NB4 (cell line): ENCODE measurements at regions not wholly inside any gene's neighbourhood (a gene's known extent, or its start where the extent isn't known, plus 50 kb on each side); places are given as distances from the start of the nearest gene placed in this dataset.

Experiments used
- DNase-seq: peaks from one replicate; pipeline ENCODE4 v3.0.0; 2010; ENCODE audit warnings: low read depth
- H3K4me3 ChIP-seq: one replicate; pipeline ENCODE4 v1.5.1; 2011; ENCODE audit warnings: mild to moderate bottlenecking, low read depth, low read length, moderate library complexity
- CTCF ChIP-seq: IDR thresholded peaks from one replicate; pipeline ENCODE4 v1.5.1; 2012; ENCODE audit warnings: low read depth, low read length
- MYC ChIP-seq: IDR thresholded peaks from 2 replicates; pipeline ENCODE4 v1.6.1; 2011; ENCODE audit warnings: low read depth, low read length
- POLR2A ChIP-seq: IDR thresholded peaks from 2 replicates; pipeline ENCODE4 v1.6.1; 2011; ENCODE audit warnings: mild to moderate bottlenecking; ENCODE audit not compliant: insufficient read length; ENCODE audit errors: extremely low read depth
- TF ChIP-seq, protein P1 (sequence below): IDR thresholded peaks from 2 replicates; pipeline ENCODE4 v1.6.1; 2011; ENCODE audit warnings: low read depth, low read length

GRCh38 chr2:136395582-136395981, 277.6 kb upstream of the CXCR4 start:
- TF ChIP-seq POLR2A = no peak
- TF ChIP-seq, protein P1, sequence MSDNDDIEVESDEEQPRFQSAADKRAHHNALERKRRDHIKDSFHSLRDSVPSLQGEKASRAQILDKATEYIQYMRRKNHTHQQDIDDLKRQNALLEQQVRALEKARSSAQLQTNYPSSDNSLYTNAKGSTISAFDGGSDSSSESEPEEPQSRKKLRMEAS = no peak
- no peak for TF ChIP-seq CTCF
- no peak for TF ChIP-seq MYC

DNA sequence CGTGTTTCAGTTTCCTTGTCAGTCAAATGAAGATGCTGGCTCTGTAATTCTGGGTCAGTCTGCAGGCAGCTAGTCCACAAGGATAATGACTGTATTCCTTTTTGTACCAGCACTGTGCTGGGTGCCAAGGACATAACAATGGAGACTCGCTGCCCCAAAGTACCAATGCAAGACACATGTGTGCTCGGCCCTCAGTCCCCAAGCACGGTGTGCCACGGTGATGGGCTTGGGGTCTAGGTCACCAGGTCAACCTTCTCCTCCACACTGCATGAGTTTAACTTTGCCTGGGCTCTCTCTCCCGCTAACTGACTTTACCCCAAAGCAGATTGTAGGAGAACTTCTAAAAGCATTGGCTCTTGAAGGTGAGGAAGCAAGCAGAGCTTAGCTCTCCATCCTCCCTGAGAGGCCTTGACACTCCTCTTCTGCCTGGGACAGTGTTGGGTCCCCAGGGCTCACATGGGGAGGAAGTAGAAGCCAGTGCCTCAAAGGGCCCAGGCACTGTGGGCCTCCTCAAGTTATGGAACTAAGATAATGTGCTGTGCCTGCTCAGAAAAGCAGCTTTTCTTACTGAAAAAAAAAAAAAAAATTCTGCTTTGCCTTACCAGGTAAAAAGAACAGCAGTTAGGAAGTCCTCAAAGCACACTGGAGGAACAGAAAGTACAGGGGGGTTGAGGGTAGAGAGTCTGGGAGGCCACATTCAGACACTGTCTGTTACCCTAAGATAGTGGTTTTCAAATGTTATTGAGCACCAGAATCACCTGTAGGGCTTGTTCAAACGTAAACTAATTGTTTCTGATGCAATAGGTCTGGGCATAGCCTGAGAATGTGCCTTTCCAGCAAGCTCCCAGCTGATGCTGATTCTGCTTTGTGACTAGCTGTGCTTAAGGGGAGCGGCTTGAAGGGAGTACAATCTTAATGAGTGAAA, 276.4 kb upstream of the CXCR4 start:
- H3K4me3 ChIP-seq = no peak overlapping the region
- TF ChIP-seq, protein P1 = no peak
- TF ChIP-seq MYC = no peak
- no peak for TF ChIP-seq POLR2A
- no peak for DNase-seq

More at GRCh38 chr2:136395582-136395981, 277.6 kb upstream of the CXCR4 start:
- H3K4me3 ChIP-seq = no peak overlapping the region
- no peak for DNase-seq

DNA sequence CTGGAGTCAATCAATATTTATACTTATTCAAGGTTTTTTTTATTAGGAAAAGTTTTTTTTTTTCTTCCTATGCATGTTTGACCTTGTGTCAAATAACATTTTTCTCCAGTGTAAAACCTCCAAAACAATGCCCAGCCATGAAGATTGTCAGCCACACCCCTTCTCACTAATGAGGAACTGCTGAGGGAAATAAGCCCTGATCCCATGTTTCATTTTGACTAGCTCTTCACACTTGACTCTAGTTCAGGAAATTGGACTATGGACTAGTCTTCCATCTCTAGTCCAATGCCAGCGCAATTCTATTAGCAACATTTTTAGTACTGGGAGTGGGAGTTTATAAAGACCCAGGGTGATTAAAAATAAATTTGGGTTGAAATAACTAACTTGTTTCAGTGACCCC, 275.6 kb upstream of the CXCR4 start:
- DNase-seq = peak; percentile 27
- H3K4me3 ChIP-seq = no peak overlapping the region
- TF ChIP-seq POLR2A (no peak), CTCF (no peak), MYC (no peak)
- TF ChIP-seq, protein P1 = no peak

GRCh38 chr2:136392897-136393505, 275.1 kb upstream of the CXCR4 start:
- TF ChIP-seq, protein P1 = no peak
- TF ChIP-seq CTCF = no peak
- no peak for TF ChIP-seq MYC
- no peak for TF ChIP-seq POLR2A
- no peak overlapping the region for H3K4me3 ChIP-seq
- no peak for DNase-seq

- DNase-seq = no peak
- TF ChIP-seq, protein P1 = no peak
- TF ChIP-seq CTCF (no peak), POLR2A (no peak), MYC (no peak)
- no peak overlapping the region for H3K4me3 ChIP-seq
These were observed 271.9 kb upstream of the CXCR4 start for GRCh38 chr2:136389809-136390208.

DNA sequence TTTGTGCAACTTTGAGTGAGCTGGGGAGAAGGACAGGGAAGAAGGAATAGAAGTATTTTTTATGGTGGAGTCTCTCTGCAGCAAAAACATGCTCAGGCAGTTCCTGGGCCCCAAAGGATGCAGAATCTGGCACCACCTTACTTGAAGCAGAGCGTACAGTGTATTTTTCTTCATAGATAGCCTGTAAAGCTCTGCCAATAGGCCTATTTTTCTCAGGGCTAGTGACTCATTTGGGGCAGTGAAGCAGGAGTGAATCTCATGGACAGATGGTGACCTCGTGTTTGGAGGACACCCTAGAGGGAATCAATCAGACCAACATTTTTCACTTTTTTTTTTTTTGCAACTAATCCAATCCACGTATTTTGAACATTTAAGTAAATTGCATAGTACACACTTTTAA, 268.1 kb upstream of the CXCR4 start:
- no peak for DNase-seq
- H3K4me3 ChIP-seq = no peak overlapping the region
- no peak for TF ChIP-seq CTCF
- TF ChIP-seq POLR2A = no peak
- TF ChIP-seq, protein P1 = no peak
- no peak for TF ChIP-seq MYC
